ENCODE measurements at regions not wholly inside any gene's neighbourhood (a gene's known extent, or its start where the extent isn't known, plus 50 kb on each side); places are given as distances from the start of the nearest gene placed in this dataset.

DNA sequence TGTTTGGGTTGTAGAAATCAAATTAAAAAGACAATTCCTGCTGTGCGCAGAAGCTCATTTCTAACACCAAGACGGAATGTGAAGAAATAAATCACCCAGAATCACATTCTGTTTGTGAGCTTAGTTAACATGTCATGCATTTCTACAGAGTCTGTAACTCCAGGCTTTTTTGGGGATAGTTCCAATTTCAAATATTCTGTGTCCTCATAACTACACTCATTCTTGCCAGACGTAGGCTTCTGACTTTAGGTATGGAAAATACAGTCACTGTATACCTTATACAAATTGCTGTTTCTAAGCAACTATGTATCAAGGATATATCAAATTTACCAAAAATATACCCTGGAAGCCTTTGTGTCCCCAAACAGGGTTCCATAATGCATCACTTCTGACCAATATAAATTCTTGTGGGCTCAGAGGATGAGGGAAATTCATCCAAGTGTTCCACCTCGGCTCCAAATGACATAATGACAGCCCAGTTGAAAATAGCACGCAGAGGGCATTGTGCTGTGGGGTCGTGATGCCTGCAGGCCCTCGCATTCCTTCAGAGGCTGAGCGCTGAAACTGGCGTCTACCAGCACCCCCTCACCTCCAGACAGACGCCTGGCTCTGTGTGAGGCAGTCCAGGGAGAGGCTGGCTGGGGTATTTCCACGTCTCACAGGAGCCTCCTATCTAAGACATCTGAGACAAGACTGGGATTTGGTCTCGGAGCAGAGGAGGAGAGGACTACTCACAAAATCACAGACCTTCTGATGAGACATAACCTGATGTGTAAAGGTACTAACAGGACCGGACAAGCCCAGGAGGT is 79.8 kb downstream of the KLF4 start:
- Mint-ChIP-seq H3K9me3 (no peaks in the 10 kb centered on the region), H3K36me3 (no peaks in the 10 kb centered on the region), H3K4me1 (no peaks in the 10 kb centered on the region), H3K4me3 (no peak overlapping the region), H3K27me3 (no peaks in the 10 kb centered on the region), H3K27ac (no peak overlapping the region)
- Histone ChIP-seq H3K4me3 (ENCODE audit: low read depth, low read length) (no peak overlapping the region), H3K27me3 (ENCODE audit: control insufficient read depth, insufficient read depth, low read length) (no peaks in the 10 kb centered on the region), H3K36me3 (ENCODE audit: control insufficient read depth, insufficient read depth, low read length) (no peaks in the 10 kb centered on the region), H3K4me1 (ENCODE audit: control insufficient read depth, insufficient read depth, low read length, poor library complexity, severe bottlenecking) (no peaks in the 10 kb centered on the region), H3K9me3 (ENCODE audit: control insufficient read depth in 2 of 2, low read length in 2 of 2) (no peaks in the 10 kb centered on the region), H3K27ac (ENCODE audit: insufficient read depth, low read length, poor library complexity, severe bottlenecking) (no peak overlapping the region)
- DNase-seq = no peak
- no peak for ATAC-seq (ENCODE audit: low read depth in 2 of 2)

DNA sequence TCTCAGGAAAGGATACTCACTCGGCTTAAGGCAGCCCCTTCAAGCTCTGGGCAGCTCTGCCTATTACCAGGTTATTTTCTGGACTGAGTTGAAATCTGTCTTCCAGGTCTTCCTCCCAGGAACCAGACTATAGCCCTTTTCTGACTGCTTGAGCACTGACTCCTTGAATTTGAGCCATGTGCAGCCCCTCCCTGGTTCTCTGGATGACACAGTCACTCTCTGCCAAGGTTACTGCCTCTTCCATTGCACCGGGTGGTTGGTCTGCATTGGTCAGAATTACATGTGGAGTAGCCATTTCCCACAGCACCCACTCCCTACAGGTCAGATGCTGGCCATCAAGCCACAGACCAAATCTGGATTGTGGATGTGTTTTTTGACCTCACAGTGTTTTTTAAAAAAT is 81.9 kb downstream of the KLF4 start:
- no peaks in the 10 kb centered on the region for H3K9me3 ChIP-seq (ENCODE audit: control insufficient read depth in 2 of 2, low read length in 2 of 2)
- Mint-ChIP-seq H3K27ac (no peak overlapping the region), H3K4me3 (no peak overlapping the region), H3K27me3 (no peaks in the 10 kb centered on the region), H3K4me1 (no peaks in the 10 kb centered on the region), H3K36me3 (no peaks in the 10 kb centered on the region), H3K9me3 (no peaks in the 10 kb centered on the region)
- no peak overlapping the region for H3K27ac ChIP-seq (ENCODE audit: insufficient read depth, low read length, poor library complexity, severe bottlenecking)
- ATAC-seq (ENCODE audit: low read depth in 2 of 2) (no peak), DNase-seq (no peak)
- no peak overlapping the region for H3K4me3 ChIP-seq (ENCODE audit: low read depth, low read length)
- no peaks in the 10 kb centered on the region for H3K4me1 ChIP-seq (ENCODE audit: control insufficient read depth, insufficient read depth, low read length, poor library complexity, severe bottlenecking)
- no peaks in the 10 kb centered on the region for H3K36me3 ChIP-seq (ENCODE audit: control insufficient read depth, insufficient read depth, low read length)
- no peaks in the 10 kb centered on the region for H3K27me3 ChIP-seq (ENCODE audit: control insufficient read depth, insufficient read depth, low read length)

DNA sequence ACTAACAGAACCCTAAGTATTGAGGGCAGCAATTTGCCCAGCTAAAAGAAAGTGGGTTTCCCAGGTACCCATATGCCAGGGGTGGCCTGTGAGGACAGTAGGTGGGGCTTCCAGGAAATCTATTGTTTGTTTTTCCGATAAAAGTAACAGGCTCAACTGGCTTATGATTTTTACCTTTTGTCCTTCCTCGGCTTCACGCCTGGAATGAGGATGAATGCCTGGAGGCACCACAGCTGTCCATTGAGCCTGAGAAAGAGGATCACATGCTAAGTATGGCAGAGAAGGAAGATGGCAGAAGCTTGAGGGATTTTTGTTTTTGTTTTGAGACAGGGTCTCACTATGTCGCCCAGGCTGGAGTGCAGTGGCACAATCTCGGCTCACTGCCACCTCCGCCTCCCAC is 84.1 kb downstream of the KLF4 start:
- Histone ChIP-seq H3K4me3 (ENCODE audit: low read depth, low read length) (no peak overlapping the region), H3K36me3 (ENCODE audit: control insufficient read depth, insufficient read depth, low read length) (no peaks in the 10 kb centered on the region), H3K27ac (ENCODE audit: insufficient read depth, low read length, poor library complexity, severe bottlenecking) (no peak overlapping the region), H3K4me1 (ENCODE audit: control insufficient read depth, insufficient read depth, low read length, poor library complexity, severe bottlenecking) (no peaks in the 10 kb centered on the region), H3K27me3 (ENCODE audit: control insufficient read depth, insufficient read depth, low read length) (no peaks in the 10 kb centered on the region), H3K9me3 (ENCODE audit: control insufficient read depth in 2 of 2, low read length in 2 of 2) (no peaks in the 10 kb centered on the region)
- H3K36me3 Mint-ChIP-seq = no peaks in the 10 kb centered on the region
- DNase-seq (no peak), ATAC-seq (ENCODE audit: low read depth in 2 of 2) (no peak)
- no peak overlapping the region for H3K4me3 Mint-ChIP-seq
- no peaks in the 10 kb centered on the region for H3K4me1 Mint-ChIP-seq
- H3K9me3 Mint-ChIP-seq = no peaks in the 10 kb centered on the region
- no peak overlapping the region for H3K27ac Mint-ChIP-seq
- H3K27me3 Mint-ChIP-seq = no peaks in the 10 kb centered on the region

DNA sequence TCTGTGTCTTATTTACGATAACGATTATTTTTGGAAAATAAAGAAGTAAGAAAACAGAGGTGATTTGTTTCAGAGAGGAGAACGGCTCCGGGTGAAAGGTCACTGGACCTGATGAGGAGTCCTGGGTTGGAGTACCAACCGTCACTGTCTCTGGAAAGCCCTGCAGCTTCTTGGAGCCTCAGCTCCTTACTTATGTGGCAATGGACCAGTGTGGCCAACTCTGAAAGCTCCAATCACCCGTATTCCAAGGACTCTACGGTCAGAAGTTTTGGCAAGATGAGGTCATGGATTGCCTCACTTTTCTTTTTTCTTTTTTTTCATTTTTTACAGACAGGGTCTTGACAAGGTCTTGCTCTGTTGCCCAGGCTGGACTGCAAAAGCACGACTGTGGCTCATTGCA is 84.8 kb downstream of the KLF4 start:
- Histone ChIP-seq H3K36me3 (ENCODE audit: control insufficient read depth, insufficient read depth, low read length) (no peaks in the 10 kb centered on the region), H3K4me1 (ENCODE audit: control insufficient read depth, insufficient read depth, low read length, poor library complexity, severe bottlenecking) (no peaks in the 10 kb centered on the region), H3K27me3 (ENCODE audit: control insufficient read depth, insufficient read depth, low read length) (no peaks in the 10 kb centered on the region), H3K27ac (ENCODE audit: insufficient read depth, low read length, poor library complexity, severe bottlenecking) (no peak overlapping the region), H3K4me3 (ENCODE audit: low read depth, low read length) (no peak overlapping the region), H3K9me3 (ENCODE audit: control insufficient read depth in 2 of 2, low read length in 2 of 2) (no peaks in the 10 kb centered on the region)
- H3K9me3 Mint-ChIP-seq = no peaks in the 10 kb centered on the region
- no peak overlapping the region for H3K4me3 Mint-ChIP-seq
- no peaks in the 10 kb centered on the region for H3K4me1 Mint-ChIP-seq
- no peaks in the 10 kb centered on the region for H3K36me3 Mint-ChIP-seq
- no peaks in the 10 kb centered on the region for H3K27me3 Mint-ChIP-seq
- no peak for DNase-seq
- ATAC-seq (ENCODE audit: low read depth in 2 of 2) = no peak
- H3K27ac Mint-ChIP-seq = no peak overlapping the region

DNA sequence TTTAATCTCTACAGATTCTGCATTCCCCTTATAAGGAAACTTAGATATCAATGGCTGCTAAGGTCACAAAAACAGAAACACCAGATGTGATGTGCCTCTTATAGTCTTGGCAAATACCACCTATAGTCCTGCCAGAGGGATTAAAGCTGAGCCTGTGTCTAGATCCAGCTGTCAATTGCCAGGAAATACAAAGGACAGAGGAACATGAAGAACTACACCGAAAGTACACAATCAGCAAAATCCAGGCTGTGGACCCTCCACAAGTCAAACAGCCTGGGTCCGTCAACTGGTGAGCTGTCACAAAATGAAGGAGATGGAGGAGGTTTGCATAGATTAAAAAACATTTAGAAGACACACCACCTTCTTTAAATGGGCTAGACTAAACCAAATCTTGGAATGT is 85.4 kb downstream of the KLF4 start:
- H3K27me3 ChIP-seq (ENCODE audit: control insufficient read depth, insufficient read depth, low read length) = no peaks in the 10 kb centered on the region
- H3K4me3 ChIP-seq (ENCODE audit: low read depth, low read length) = no peak overlapping the region
- H3K9me3 Mint-ChIP-seq = no peaks in the 10 kb centered on the region
- no peak overlapping the region for H3K4me3 Mint-ChIP-seq
- H3K27ac Mint-ChIP-seq = no peak overlapping the region
- H3K27me3 Mint-ChIP-seq = no peaks in the 10 kb centered on the region
- DNase-seq = no peak
- no peaks in the 10 kb centered on the region for H3K9me3 ChIP-seq (ENCODE audit: control insufficient read depth in 2 of 2, low read length in 2 of 2)
- H3K4me1 Mint-ChIP-seq = no peaks in the 10 kb centered on the region
- no peaks in the 10 kb centered on the region for H3K36me3 Mint-ChIP-seq
- H3K4me1 ChIP-seq (ENCODE audit: control insufficient read depth, insufficient read depth, low read length, poor library complexity, severe bottlenecking) = no peaks in the 10 kb centered on the region
- no peaks in the 10 kb centered on the region for H3K36me3 ChIP-seq (ENCODE audit: control insufficient read depth, insufficient read depth, low read length)
- H3K27ac ChIP-seq (ENCODE audit: insufficient read depth, low read length, poor library complexity, severe bottlenecking) = no peak overlapping the region
- ATAC-seq (ENCODE audit: low read depth in 2 of 2) = no peak

DNA sequence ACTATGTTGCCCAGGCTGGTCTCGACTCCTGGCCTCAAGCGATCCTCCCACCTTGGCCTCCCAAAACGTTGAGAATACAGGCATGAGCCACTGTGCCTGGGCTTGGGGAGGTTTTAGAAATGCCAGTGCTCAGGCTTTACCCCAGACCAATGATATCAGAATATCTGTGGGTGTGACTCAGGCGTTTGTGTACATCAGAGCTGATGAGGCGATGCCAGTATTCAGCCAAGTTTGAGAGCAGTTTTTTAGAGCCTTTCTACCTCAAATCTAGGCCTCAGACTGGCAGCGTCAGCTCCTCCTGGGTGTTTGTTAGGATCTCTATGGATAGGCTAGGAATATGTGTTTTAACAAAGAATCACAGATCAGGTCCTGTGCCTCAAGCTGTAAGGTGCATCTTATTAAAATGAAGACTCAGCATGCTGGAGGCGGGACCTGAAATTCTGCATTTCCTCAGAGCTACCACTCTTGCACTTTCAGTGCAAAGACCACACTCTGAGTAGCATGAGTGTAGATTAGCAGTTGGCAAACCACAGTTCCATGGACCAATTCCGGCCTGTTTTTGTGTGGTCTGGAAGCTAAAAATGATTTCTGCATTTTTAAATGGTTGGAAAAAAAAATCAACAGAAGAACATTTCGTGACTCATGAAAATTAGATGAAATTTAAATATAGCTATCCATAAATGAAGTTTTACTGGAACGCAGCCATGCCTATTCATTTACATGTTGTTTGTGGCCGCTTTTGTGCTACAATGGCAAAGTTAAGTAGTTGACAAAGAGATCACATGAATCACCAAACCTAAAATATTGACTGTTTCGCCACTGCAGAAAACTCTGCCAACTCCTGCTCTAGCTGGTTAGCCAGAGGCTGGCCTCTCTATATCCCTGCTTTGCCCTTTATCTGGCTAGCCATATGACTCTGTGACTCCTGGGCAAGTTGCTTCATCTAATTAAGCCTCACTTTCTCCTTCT is 92.2 kb downstream of the KLF4 start:
- Mint-ChIP-seq H3K27me3 (no peaks in the 10 kb centered on the region), H3K9me3 (peaks cover 0 to 2% (median 0%) of the 10 kb centered on the region in 7 donors), H3K27ac (no peak overlapping the region), H3K4me3 (no peak overlapping the region), H3K36me3 (no peaks in the 10 kb centered on the region), H3K4me1 (no peaks in the 10 kb centered on the region)
- no peak overlapping the region for H3K27ac ChIP-seq (ENCODE audit: insufficient read depth, low read length, poor library complexity, severe bottlenecking)
- no peak for DNase-seq
- no peaks in the 10 kb centered on the region for H3K36me3 ChIP-seq (ENCODE audit: control insufficient read depth, insufficient read depth, low read length)
- H3K4me1 ChIP-seq (ENCODE audit: control insufficient read depth, insufficient read depth, low read length, poor library complexity, severe bottlenecking) = no peaks in the 10 kb centered on the region
- H3K27me3 ChIP-seq (ENCODE audit: control insufficient read depth, insufficient read depth, low read length) = no peaks in the 10 kb centered on the region
- H3K4me3 ChIP-seq (ENCODE audit: low read depth, low read length) = no peak overlapping the region
- ATAC-seq (ENCODE audit: low read depth in 2 of 2) = no peak
- no peaks in the 10 kb centered on the region for H3K9me3 ChIP-seq (ENCODE audit: control insufficient read depth in 2 of 2, low read length in 2 of 2)

DNA sequence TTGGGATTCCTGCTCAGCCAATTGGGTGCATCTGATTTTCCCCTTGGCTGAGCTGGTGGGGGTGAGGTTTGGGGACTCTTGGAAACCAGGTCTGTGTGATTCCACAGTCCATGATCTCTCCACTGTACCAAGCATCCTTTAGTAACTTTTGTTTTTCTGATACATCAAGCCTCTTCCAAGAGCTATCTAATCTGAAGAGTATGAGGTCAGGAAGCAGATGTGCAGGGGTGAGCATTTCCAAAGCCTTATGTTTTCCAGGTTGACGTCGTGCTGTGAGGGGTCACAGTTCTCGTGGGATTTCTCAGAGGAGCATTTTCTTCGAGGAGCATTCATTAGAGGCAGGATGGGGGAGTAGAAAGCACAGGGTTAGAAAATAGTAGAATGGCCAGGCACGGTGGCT is 95.3 kb downstream of the KLF4 start:
- Mint-ChIP-seq H3K27me3 (peaks cover 6% of the 10 kb centered on the region), H3K4me1 (no peaks in the 10 kb centered on the region), H3K27ac (peak overlapping the region in 1 of 3 donors; percentile 76), H3K4me3 (no peak overlapping the region), H3K9me3 (peaks cover 0 to 2% (median 0%) of the 10 kb centered on the region in 7 donors), H3K36me3 (no peaks in the 10 kb centered on the region)
- ATAC-seq (ENCODE audit: low read depth in 2 of 2) (no peak), DNase-seq (no peak)
- no peaks in the 10 kb centered on the region for H3K4me1 ChIP-seq (ENCODE audit: control insufficient read depth, insufficient read depth, low read length, poor library complexity, severe bottlenecking)
- no peaks in the 10 kb centered on the region for H3K9me3 ChIP-seq (ENCODE audit: control insufficient read depth in 2 of 2, low read length in 2 of 2)
- H3K27ac ChIP-seq (ENCODE audit: insufficient read depth, low read length, poor library complexity, severe bottlenecking) = no peak overlapping the region
- no peaks in the 10 kb centered on the region for H3K27me3 ChIP-seq (ENCODE audit: control insufficient read depth, insufficient read depth, low read length)
- H3K36me3 ChIP-seq (ENCODE audit: control insufficient read depth, insufficient read depth, low read length) = no peaks in the 10 kb centered on the region
- no peak overlapping the region for H3K4me3 ChIP-seq (ENCODE audit: low read depth, low read length)
